ENCODE measurements at regions not wholly inside any gene's neighbourhood (a gene's known extent, or its start where the extent isn't known, plus 50 kb on each side); places are given as distances from the start of the nearest gene placed in this dataset.
"Not testable (repeated sequence)": the region's sequence is repeated elsewhere in the genome, so short reads cannot be mapped to it uniquely, and the experiment has no call there.

- DNase-seq: not testable (repeated sequence)
Measured at GRCh38 chrX:150125045-150125444, 186.8 kb upstream of the EOLA2 start.

- no peak for DNase-seq
Measured at GRCh38 chrX:150127216-150127615, 188.9 kb upstream of the EOLA2 start.

DNA sequence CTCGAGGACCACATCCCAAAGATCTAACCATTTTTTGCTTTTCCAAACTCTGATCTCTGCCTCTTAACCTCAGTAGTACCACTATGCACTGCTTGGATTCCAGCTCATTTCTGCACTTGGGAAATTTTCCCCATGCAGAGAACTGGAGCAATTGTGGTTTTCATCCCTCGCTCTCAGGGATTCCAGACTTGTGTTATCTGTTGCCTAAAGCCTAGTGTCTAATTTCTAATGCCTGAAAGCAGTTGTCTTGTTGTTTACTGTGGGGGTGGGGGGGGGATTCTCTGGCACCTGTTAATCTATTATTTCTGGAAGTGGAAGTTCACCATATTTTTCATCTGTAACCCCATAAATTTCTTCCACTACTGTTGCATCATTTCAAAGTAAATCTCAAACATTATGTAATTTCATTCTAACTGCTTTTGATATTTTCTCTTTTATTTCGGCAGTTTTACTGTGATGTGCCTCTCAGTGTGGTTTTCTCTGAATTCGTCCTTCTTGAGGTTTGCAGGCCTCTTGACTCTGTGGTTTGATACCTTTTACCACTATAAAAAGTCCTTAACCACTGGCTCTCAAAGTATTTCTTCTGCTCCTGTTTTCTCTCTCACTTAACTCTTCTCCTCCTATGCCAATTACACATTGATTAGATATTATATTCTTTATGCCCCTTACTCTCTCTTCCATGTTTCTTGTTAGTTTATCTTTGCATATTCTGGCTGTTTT is 205.6 kb upstream of the EOLA2 start:
- DNase-seq: no peak

GRCh38 chrX:150146271-150146896 is 208.1 kb upstream of the EOLA2 start:
- no peak for DNase-seq

DNA sequence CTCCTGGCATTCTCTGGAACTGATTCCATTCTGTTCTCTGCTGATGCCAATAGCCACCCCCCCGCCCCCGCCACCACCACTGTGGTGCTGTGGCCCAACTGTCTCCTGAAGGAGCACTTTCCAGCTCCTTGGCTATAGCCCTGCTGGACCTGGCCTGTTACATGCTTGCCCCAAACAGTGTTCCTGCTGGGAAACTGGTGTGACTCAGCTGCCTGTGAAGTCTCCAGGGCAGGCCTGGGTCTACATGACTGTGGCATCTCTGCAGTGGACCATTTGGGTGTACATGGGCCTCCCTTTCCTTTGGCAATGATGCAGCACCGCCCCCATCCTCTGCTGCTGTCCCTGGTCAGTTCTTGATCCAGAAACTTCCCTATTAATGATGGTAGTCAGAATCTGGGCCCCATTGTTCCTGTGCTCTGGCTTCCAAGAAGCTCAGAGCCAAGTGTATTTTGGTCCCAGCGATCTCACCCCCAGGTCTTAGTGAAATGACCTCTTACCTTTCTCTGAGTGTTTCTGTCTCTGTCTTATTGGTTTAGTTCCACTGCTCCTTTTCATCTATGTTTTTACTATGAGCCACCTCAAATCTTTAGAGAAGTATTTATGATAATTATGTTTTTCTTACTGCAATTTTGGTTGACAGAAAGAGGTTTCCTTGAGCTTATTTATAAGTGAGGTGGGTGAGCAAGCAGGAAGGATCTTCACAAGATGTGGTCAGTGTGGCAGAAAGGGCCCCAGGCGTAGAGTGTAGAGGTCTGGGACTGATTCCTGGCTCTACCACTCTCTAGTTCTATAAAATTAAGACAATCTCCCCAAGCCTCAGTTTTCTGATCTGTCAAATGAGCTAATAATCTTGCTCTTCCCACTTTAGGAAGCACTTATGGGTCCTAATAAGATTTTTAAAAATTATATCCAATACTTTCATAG is 210.7 kb upstream of the EOLA2 start:
- no peak for DNase-seq

DNA sequence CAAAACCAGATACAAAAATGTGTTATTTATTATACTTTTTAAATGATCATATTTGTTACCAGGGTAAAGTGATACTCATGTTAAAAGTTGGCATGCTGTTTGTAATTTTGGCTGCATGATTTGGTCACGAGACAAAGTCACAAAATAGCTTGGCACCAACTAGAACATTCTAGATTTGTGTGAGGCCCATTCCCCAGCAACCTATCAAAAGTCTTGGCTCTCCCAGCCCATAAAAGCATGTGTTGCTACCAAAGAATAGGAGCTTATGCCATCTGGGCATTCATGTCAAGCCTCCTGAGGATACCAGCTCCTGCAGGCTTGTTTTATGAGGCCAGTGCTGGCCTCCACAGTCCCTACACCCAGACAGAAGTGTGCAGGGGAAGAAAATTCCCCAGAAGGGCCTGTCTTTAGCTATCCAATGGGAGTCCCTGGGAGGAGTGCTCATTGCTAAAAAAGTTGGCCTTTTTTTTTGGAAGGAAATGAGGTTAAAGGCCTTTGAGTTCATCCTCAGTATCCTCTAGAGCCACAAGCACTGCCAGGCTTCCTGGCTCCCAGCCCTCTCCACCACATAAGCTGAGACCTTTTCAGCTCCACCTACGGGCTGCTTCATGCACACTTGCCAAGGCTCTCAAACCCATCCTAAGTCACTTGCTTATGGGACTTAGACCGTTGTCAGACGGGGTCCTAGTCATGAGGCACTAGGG is 211.9 kb upstream of the EOLA2 start:
- no peak for DNase-seq

DNA sequence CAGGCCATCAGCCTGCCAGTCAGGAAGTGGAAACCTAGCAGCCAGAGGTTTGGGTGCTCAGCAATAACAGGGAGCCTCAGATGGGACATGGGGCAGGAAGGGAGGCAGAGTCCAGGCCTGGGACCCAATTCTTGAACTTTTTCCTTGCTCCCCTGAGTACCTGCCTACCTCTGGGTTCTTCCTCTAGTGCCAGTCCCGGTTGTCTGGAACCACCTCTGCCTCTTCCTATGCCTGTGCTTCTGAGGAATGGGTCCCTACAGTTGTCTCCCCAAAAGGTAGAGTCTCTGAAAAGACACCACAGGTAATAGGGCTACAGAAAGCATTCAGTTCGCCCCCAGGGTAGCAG is 212.4 kb upstream of the MAMLD1 start:
- no peak for DNase-seq

DNA sequence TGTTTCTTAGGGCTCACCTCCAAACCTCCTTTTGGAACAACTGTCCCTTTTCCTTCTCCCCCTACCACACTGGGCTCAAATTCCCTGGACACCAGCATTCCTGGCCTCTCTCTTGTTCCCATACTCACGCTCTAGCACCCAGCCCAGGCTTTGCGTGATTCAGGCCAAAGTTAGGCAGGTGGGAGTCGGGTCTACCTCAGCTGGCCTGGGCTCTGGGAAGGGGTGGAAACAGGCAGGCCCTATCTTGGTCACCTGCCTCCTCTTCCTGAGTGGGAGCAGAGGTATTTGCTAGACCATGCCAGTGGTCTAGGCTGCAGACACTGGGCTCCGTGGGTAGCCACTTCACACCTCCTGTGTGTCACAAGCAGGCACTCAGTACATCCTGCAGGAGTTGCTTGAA is 211.1 kb upstream of the MAMLD1 start:
- DNase-seq: no peak

GRCh38 chrX:150152546-150152945 is 210.6 kb upstream of the MAMLD1 start:
- no peak for DNase-seq

GRCh38 chrX:150155436-150156035 is 207.6 kb upstream of the MAMLD1 start:
- no peak for DNase-seq

DNA sequence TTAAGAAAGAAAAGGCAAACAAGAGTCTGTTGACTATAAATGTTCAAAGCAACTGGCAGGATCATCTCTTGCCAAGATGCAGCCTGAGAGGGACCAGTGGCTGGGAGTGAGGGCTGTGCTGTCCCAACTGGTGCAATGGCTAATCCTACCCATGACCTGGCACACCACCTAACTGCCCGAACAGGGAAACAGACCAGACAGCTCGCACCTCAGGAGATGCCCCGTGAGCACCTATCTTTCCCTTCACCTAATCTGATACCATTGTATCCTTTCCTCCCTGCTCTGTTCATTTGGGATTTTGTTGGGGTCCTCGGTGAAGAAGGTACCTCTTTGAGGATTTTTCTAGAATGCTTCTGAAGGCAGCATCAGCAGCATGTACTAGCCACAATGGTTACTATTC is 206.5 kb upstream of the MAMLD1 start:
- no peak for DNase-seq

DNA sequence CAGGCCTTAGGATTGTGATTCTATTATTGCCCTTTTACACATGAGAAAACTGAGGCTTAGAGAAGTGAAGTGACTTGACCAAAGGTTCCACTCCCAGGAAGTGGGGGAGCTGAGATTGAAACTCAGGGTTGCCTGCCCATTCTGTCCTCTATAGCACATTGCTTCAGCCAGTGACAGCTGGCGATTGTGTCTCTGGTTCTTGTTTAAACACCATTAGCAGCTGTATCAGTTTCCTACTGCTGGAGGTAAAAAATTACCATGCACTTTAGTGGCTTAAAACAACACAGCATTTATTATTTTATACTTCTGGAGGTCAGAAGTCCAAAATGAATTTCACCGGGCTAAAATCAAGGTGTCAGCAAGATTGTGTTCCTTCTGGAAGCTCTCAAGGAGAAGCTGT is 205.8 kb upstream of the MAMLD1 start:
- DNase-seq: no peak

- no peak for DNase-seq
Measured at GRCh38 chrX:150158554-150159332, 204.4 kb upstream of the MAMLD1 start.

GRCh38 chrX:150159537-150159936 is 203.6 kb upstream of the MAMLD1 start:
- DNase-seq: no peak

DNA sequence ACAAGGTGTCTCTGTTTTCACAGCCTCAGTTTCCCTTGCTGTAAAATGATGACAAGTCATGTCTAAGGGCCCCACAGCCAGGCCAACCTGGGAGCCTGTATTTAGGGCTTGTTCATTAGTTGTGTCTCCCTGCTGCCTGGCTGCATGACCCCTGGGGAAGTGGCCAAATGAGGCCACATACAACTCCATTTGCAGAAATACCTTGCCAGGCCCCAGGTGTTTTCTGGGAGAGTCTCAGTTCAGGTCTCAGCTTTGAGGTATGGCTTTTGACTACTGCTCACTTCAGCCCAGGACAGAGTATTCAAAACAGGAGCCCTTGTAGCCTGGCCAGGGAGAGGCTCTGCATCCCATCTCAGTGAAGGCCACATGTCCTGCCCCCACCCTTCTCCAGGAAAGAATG is 202.5 kb upstream of the MAMLD1 start:
- DNase-seq: no peak

GRCh38 chrX:150161193-150161592 is 201.9 kb upstream of the MAMLD1 start:
- DNase-seq: no peak

DNA sequence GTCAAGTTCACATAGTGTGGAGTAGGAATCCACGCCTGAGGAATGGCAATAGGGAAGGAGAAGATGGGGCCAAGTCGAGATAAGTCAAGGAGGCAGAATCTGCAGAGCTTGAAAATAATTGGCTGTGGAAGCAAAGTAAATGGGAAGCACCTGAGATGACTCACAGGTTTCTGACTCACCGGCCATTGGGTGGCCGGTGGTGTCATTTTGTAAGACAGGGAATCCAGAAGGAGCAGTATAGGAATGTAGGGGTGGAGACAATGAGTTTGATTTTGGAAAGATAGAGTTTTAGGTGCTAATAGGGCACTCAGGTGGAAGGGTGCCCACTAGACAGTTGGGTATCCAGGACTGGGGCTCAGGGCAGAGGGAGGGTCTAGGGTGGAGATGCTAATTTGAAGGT is 201.0 kb upstream of the MAMLD1 start:
- DNase-seq: no peak

- DNase-seq: peak in 1 of 2 donors; percentile 26
Measured at GRCh38 chrX:150163221-150163930, 199.7 kb upstream of the MAMLD1 start.

GRCh38 chrX:150163956-150164726 is 199.0 kb upstream of the MAMLD1 start:
- DNase-seq: no peak

Data from right lung (tissue), 2 donors.